GM21529 (cell line): ENCODE measurements at regions not wholly inside any gene's neighbourhood (a gene's known extent, or its start where the extent isn't known, plus 50 kb on each side); places are given as distances from the start of the nearest gene placed in this dataset.
"Not testable (repeated sequence)": the region's sequence is repeated elsewhere in the genome, so short reads cannot be mapped to it uniquely, and the experiment has no call there.

Experiments
- ATAC-seq: cut with Tn5 transposase; IDR thresholded peaks from one replicate; pipeline ENCODE4 v1.9.1; 2021; ENCODE audit not compliant: unreplicated experiment

DNA sequence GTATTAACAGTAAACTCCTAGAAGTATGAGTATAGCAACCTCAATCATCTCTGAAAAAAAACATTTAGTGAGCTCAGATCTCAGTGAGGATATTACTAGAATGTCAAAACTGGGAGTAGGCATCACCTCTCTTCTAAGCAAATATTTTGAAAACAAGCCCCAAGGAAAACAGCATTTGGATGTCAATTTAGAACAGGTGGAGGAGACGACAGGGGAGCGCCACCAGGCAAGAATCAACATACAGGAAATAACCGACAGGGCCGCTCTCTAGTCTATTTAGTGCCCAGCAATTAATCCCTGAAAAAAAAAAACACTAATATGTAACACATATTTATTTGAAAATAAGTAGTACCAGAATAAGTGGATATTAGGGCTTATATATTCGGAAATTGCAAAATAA, 940.3 kb upstream of the ADGRL3 start:
- ATAC-seq, result no peak

DNA sequence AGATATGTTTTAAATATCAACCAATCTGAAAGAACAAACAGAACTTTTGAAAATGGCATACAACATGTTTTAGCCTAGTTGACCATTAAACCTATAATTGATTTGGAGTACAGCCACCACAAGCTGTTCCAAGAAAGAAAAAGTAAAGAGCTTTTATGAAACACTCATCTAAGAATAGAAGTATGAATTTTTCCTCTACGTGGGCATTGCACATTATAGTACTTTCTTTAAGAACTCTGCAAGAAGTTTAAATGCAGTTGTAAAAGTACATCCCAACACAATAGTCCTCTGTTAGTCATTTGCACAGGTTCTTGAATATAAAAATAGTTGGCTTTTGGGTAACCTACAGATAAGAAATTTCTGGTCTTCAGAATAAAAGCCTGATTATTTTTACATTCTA, 933.6 kb upstream of the ADGRL3 start:
- no peak for ATAC-seq

DNA sequence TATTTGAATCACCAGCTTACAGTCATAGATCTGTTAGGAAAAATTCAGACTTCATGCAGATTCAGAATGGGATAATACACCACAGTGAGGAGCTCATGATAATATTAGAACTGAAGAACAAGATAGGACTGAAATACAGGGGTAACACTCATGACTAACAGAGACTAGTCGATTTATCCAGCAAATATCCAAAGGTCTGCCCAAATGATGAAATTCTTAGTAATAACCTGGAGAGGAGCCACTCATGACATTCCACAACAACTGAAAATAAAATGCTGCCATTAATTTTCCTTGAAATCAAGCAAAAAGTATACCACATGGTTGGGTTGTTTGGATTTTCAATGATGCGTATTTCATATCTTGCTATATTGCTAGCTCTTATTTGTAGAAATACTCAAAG, 903.7 kb upstream of the ADGRL3 start:
- ATAC-seq, result no peak

DNA sequence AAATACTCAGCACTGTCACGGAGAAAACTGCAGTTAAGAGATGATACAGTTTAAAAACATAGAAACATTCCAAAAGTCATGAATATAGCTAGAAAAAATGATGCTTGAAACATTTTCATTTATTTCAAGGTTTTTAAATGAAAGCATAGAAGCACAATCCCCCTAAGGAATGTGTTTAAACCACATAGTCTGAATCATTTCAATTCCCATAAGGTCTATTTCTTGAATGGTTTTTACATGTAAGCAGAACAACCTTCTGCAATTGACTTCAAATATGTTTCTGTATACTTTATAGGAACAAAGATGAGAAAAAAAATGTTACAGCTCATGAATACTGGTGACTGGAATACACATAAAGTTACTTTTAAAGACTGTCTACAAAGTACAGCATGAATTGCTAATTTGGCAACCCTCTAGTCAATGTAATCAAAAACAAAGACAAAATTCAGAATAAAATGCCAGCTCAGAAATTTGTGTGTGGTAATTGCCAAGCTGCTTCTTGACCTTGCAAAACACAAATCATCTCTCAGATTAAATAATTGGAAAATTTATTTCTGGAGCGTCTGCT, 886.4 kb upstream of the ADGRL3 start:
- no peak for ATAC-seq

DNA sequence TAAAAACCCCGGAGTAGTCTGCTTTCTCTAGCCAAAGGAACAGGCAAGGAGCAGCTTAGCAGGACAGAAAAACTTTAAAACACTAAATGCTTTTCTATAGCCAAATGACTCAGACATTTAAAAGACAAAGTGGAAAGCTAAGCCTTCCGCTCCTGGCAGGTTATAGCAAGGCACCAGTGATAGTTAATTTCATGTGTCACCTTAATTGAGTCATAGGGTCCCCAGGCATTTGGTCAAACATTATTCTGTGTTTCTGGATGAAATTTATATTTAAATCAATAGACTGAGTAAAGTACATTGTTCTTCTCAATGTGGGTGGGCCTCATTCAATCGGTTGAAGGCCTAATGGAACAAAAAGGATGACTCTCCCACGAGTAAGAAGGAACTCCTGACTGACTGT, 885.7 kb upstream of the ADGRL3 start:
- no peak for ATAC-seq

DNA sequence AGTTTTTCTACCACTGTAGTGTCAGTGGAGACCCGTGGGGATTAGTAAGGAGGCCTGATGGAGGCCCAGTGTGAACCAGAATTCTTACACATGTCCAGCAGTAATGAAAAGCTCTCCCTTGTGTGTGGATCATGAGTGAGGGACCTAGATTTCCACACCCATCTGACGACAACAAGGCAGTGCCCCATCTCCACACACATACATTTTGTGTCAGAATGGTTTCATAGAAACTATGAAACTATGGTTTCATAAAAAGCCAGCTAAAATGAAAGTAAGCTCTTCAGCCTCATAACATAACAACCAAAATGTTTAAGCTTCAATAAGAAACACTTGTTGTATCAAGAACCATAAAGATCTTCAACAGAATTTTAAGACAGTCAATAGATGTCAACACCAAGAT, 884.5 kb upstream of the ADGRL3 start:
- ATAC-seq, result no peak

DNA sequence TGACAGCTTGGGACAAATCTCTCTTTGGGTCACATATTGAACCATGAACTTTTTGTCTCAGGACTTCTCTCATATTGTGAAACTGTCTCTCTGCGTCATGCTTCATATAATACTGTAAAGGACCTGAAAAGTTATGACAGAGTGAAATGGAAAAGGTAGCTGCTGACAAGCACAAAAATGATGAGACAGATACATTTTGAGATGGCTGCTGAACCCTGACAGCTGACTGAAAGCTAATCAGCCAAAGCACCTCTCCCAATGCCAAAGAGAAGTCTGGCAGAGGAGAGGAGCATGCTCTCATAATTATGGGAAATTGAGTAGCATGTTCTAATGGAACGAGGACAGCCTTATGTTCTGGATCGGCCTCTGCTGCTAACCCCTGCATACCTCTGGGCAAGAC, 873.4 kb upstream of the ADGRL3 start:
- no peak for ATAC-seq

DNA sequence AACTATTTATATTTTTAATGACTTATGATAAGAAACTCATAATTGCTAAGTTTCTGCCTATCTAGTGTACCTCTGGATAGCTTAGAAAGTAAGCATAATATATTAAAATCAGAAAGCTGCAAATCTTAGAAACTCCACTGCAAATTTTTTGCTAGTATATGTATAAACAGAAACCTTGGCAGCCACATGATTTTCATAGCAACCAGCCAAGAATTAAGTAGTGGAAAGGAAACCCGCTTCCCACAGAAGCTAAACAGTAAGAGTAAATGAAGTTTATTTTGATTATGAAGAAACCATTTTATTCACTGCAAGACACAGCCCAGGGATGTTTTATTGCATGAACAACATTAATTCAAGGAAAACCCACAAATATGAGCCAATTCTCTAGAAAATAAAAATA, 872.5 kb upstream of the ADGRL3 start:
- no peak for ATAC-seq

DNA sequence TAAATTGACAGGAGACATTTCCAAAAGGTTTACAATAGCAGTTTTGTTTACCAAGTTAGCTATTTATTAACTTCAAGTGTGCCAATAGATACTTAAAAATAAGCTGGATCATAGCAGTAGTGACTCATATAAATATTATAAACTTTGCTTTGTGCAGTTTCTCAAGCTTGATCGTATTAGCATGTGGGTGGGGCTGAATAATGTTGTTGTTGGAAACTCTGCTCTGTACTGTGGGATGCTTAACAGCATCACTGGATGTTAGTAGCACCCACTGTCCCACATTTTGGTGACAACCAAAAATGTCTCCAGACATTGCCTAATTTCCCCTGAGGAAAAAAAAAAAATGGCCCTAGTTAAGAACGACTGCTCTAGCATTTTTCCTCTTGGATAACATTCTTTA, 855.2 kb upstream of the ADGRL3 start:
- no peak for ATAC-seq

DNA sequence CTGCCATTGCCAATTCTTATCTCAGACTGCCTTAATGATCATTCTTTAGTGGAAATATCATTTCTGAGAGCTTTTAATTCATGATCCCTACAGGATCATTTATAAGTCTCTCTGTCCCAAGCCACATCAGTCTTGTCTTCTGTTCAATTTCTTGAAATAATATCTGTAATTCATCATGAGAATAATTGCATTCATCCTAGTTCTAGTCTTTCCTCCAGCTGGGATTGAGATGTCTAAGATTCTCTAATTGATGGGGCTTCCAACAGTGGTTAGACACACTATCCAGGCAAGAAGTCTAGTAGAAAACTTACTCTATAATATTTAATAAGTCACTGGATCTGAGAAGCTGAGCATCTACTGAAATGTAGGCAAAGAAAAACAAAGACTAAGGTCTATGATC, 854.7 kb upstream of the ADGRL3 start:
- ATAC-seq, result no peak

DNA sequence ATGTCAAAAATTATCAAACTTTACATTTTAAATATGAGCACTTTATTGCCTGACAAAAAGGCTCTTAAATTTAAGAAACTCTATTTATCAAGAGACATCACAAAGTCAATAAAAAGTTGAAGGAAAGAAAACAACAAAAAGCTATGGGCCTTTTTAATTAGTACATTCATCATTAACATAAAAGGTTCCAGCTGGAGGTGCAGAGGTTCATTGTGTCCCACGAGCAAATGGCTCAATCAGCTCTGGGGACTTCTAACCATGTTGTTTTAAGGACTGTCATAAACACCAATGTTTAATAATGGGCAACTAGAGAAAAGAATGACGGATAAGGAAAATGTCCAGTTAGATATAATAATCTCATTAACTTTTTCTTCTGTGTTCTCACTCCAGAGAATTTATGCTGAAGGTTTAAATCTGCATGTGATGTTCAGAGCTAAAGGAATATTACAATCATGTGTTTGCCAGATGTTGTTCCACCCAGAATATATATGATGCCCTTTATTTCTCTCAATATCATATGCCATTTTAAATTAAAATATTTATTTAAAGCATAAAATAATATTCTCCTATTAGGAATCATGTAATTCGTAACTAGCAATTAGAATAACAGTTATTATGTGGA, 840.3 kb upstream of the ADGRL3 start:
- no peak for ATAC-seq

DNA sequence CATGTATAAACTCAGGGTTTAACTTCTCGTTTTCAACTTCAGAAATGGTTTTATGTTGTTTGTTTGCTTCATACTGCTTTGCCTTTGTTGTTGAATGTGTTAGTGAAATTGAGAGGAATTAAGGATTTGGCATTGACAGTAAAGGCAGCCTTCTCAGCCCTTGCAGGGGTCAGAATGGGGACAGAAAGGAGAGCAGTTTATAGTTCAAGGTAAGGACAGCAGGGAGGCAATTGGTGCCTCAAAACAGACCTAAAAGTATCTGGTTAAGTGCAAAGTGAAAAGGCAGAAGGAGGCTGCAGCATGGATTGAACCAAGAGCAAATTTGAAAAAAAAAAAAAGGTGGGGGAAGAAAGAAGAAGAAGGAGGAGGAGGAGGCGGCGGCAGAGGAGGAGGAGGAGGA, 835.0 kb upstream of the ADGRL3 start:
- ATAC-seq, result no peak

DNA sequence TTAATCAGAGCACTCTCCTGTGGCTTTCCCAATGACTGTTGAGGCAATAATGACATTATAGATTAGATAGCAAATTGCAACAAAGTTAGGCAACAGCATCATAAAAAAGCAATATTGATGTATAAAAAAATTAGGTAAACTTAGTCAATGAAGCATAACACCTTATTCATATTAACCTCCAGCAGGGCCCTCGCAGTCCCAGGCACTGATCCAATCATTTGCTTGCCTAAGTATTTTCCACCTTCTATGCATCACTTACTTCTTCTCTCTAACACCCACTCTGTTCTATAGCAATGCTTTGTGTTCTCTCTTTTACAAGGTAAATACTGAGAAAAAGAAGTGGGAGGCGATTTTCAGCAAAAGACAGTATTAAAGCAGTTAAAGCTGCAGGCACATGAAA, 833.5 kb upstream of the ADGRL3 start:
- no peak for ATAC-seq

DNA sequence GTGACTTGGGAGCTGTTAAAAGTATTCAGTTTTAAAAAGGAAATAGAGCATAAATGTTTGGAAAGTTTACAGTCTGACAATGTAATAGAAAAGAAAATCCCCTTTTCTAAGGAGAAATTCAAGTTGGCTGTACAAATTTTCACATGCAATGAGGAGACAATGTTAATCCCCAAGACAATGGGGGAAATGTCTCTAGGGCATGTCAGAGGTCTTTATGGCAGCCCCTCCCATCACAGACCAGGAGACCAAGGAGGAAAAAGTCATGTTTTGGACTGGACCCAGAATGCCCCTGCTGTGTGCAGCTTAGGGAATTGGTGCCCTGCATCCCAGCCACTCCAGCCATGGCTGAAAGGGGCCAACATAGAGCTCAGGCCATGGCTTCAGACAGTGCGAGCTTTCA, 831.1 kb upstream of the ADGRL3 start:
- no peak for ATAC-seq

DNA sequence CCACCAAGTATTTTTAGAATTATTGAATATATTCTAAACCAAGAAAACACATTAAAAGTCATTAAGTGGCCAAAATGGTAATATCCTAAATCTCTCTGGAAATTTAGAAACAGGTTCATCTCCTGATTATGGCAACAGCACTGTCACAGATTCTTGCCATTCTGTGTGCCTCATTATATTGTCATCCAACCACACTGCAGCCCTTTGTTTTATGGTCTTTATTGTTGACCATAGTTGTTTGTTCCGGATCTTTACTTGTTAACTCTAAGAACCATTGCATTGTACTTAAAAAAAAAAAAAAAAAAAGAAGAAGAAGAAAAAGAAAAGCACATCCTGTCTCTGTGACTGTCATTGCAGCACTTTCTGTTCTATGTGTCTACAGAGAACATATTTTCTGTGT, 822.1 kb upstream of the ADGRL3 start:
- no peak for ATAC-seq

DNA sequence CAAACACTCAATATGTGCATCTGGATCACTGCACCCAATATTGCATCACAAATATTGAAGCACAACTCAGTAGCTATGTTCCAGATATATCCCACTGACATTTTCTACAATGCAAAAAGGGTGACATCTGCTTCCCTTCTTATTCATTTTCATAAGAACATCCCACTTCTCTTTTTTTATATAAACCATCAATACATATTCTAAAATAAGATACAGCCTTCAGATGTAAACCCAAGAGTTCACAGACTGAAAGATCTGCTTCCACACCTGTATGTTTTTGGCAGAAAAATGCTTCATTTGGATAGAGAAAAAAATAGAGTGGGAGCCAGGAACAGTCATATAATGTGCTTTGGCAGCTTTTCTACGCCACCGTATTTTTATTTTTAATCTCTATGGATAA, 815.6 kb upstream of the ADGRL3 start:
- ATAC-seq, result no peak

DNA sequence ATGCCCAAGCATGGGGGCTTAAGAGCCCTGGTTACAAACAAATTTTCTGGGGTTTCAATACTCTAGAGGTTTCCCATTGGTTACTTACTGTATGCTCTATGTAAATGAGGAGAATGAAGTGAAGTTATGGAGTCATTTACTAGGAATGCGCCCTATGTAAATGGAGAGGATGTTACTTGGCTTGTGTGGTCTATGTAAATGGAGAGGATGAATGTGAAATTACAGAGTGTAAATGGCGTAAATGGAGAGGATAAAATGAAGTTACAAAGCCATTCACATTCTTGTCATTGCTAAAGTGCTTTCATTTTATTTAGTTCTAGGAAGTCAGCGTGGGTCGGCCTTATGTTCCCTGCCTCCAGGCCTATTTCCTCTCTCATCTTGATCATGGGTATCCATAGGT, 810.5 kb upstream of the ADGRL3 start:
- ATAC-seq, result no peak

DNA sequence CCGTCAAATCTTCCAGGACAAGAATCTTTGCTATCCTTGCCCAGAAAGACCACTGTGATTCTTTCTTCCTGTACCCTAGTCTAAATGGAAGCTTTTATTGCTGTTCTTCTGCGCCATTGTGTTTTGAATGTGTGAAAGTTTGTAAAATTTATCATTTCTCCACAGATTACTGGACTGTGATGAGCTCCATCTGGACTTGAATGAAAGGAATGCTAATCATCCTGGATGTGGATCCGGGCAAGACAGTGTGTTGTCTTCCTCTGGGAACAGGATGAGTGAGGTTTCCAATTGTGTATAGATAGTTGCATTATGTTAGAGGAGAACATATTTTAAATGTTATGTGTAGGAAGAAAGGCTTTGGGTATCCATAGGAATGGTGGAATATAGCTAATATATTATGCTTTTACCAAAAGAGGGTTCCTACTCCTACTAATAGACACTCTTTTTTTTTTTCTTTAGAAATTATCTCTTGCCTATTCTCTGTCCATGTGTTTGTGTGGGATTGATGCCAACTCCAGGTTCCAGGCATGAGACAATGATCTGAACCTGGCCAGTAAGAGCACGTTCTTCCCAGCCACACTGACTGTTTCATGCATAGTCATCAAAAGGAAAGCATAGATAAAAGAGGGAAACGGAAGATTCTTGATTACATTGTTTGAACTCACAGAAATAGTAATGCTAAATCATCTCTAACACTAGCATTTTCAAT, 803.6 kb upstream of the ADGRL3 start:
- no peak for ATAC-seq

DNA sequence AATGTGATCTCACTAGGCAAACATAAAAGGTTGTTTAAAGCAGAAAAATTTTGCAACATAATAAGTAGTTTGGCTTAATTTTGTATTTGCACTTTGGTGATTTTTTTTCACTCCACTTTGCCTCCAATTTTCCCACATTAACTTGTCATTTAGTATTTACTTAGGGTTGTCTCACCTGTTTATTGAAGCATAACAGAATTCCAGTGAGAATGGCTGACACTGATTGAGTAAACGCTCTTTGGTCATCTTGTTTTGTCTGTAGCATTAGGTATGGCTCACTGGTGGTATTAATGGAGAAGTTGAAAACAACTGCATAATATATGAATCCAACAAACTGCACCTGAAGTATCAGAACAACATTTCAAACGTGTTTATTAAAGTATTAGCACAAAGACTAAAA, 799.5 kb upstream of the ADGRL3 start:
- ATAC-seq, result no peak

DNA sequence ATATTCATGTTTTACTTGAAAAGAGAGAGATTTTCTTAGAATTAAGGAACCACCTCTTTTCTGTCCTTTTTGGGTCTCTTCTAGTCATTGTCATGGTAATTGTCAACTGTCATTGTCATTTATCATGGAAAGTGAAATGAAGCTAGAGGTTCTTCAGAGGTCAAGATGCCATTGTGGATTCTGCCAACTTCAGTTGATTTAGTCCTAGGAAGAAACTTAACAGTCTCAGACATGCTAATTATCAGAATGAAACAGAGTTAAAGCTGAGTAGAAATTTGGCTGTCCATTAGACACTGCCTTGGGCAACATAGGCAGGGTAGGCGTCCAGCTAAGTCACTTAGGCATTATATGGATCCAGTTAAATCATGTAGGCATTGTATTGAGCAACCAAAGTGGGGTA, 796.1 kb upstream of the ADGRL3 start:
- no peak for ATAC-seq

DNA sequence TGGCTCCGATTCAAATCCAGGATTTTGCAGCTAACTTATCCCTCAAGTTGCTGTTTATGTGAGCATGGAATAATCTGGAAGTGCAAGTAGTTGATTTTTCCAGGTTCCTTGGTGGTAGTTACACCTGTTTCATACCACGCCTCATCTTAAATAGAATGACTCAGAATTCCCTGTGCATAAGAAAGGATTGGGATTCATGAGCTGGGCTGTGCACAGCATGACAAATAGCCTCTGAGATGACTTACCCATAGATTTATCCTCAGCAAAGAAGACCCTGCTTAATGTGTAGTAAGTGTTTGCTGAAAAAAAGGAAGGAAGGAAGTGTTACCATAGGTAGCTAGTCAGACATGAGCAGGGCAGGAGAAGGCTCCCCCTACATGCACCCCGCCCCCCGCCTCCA, 777.7 kb upstream of the ADGRL3 start:
- no peak for ATAC-seq

DNA sequence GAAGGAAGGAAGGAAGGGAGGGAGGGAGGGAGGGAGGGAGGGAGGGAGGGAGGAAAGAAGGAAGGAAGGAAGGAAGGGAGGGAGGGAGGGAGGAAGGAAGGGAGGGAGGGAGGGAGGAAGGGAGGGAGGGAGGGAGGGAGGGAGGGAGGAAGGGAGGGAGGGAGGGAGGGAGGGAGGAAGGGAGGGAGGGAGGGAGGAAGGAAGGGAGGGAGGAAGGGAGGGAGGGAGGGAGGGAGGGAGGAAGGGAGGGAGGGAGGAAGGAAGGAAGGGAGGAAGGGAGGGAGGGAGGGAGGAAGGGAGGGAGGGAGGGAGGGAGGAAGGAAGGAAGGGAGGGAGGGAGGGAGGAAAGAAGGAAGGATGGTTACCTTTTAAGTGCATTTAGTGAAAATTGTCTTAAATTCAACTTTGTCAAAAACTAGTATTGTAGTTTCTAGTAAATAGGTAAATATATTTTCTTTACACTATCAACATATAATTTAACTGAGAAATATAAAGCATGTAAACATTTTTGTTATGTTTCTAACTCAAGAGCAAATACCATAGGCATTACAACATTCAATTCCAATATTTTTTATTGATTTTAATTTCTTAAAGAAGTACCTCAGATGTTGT, 776.4 kb upstream of the ADGRL3 start:
- not testable (repeated sequence) for ATAC-seq
